SJCRH30 (cell line): ENCODE measurements at regions not wholly inside any gene's neighbourhood (a gene's known extent, or its start where the extent isn't known, plus 50 kb on each side); places are given as distances from the start of the nearest gene placed in this dataset.
"Not testable (repeated sequence)": the region's sequence is repeated elsewhere in the genome, so short reads cannot be mapped to it uniquely, and the experiment has no call there.

Experiments used
- DNase-seq, 2 experiments: peaks; one replicate each; pipeline ENCODE4 v3.0.0-alpha.2; 2015 to 2020
- H3K27ac ChIP-seq: fragments of 250-450 bp; sonication (Bioruptor Pico); 2 replicates; pipeline ENCODE4 v1.5.1; 2020; ENCODE audit warnings: mild to moderate bottlenecking, moderate library complexity
- H3K27me3 ChIP-seq: fragments of 250-450 bp; sonication (Bioruptor Pico); 2 replicates; pipeline ENCODE4 v1.5.1; 2020; ENCODE audit warnings: mild to moderate bottlenecking, moderate library complexity
- H3K36me3 ChIP-seq: fragments of 250-450 bp; sonication (Bioruptor Pico); 2 replicates; pipeline ENCODE4 v1.5.1; 2020; ENCODE audit warnings: mild to moderate bottlenecking, moderate library complexity
- H3K4me1 ChIP-seq: fragments of 250-450 bp; sonication (Bioruptor Pico); 2 replicates; pipeline ENCODE4 v1.5.1; 2020; ENCODE audit warnings: mild to moderate bottlenecking, moderate library complexity
- H3K4me3 ChIP-seq: fragments of 250-450 bp; sonication (Bioruptor Pico); 2 replicates; pipeline ENCODE4 v1.5.1; 2020; ENCODE audit warnings: mild to moderate bottlenecking, moderate library complexity
- H3K9me3 ChIP-seq: fragments of 250-450 bp; sonication (Bioruptor Pico); replicated peaks from 2 replicates; pipeline ENCODE4 v1.5.1; 2020; ENCODE audit warnings: mild to moderate bottlenecking, moderate library complexity

GRCh38 chr10:23493711-23494110 is 54.8 kb downstream of the OTUD1 start:
- Histone ChIP-seq H3K27me3 (no peaks in the 10 kb centered on the region), H3K9me3 (no peaks in the 10 kb centered on the region), H3K4me1 (no peaks in the 10 kb centered on the region), H3K36me3 (no peaks in the 10 kb centered on the region), H3K27ac (no peak overlapping the region), H3K4me3 (no peak overlapping the region)
- no peak for DNase-seq

DNA sequence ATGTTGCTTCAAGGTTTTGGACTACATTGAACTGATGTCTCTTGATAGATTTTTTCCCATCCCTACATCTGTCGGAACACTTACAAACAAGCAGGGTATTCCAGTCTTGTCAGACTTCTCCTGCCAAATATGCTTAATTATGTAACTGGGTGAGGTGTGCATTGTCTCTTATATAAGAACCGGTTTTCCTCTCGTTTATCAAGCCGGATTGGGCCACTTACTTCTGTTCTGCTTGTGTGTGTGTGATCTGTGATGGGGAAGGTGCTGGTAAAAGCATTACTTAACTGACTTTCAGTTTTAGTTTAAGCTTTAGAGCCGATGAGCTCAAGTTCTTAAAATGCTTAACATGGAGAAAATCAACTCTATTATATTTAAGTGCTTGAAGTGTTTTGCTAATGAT is 57.9 kb downstream of the OTUD1 start:
- Histone ChIP-seq H3K27ac (no peak overlapping the region), H3K36me3 (no peaks in the 10 kb centered on the region), H3K27me3 (no peaks in the 10 kb centered on the region), H3K9me3 (no peaks in the 10 kb centered on the region), H3K4me3 (no peak overlapping the region), H3K4me1 (0 out of 2 replicates have a peak, but pooled peaks cover 8% of the 10 kb centered on the region)
- no peak for DNase-seq

DNA sequence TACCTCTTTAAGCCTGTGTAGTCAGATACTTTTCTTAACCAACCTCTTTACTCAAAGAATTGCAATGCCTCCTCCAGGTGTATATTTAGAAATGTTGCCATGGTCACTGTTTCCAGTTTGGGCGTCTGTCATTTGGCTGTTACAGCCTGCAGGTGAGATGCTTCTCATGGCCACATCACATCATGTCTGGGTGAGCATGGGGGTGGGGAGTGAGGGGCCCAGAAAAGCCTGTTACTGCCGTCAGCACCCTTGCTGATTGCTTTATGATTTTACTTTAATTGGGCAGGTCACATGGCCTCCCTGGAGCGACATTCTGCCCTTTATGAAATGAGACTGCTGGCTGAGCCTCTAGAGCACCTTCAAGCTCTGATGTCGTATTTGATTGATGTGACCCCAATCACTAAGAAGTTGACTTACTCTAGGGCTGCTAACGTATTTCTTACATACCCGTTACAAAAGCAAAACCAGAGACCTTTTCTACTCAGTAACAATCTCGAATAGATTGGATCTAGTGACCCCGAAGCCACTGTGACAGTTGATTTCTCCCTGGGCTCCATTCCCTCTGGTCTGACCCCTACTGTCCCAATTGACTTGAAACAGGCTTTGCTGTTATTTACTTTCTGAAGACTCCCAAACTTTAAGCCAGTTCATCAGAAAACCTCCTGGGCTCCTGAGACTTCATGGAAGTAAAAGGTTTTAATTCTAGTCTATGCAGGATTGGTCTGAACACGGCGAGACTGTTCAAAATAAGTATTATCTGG is 60.7 kb downstream of the OTUD1 start:
- H3K27ac ChIP-seq = no peak overlapping the region
- no peaks in the 10 kb centered on the region for H3K9me3 ChIP-seq
- H3K4me1 ChIP-seq = 0 out of 2 replicates have a peak, but pooled peaks cover 8% of the 10 kb centered on the region
- peaks cover 3% of the 10 kb centered on the region; the same call in 1 of the 2 replicates for H3K27me3 ChIP-seq
- H3K36me3 ChIP-seq = no peaks in the 10 kb centered on the region
- no peak overlapping the region for H3K4me3 ChIP-seq
- DNase-seq = no peak

- DNase-seq = no peak
- Histone ChIP-seq H3K4me1 (no peaks in the 10 kb centered on the region), H3K27me3 (peaks cover 3% of the 10 kb centered on the region; the same call in 1 of the 2 replicates), H3K9me3 (peaks cover 7% of the 10 kb centered on the region; the same call in 1 of the 2 replicates), H3K27ac (no peak overlapping the region), H3K36me3 (no peaks in the 10 kb centered on the region; the same call in 1 of the 2 replicates), H3K4me3 (no peak overlapping the region)
Measured at GRCh38 chr10:23505797-23506465, 67.1 kb downstream of the OTUD1 start.

DNA sequence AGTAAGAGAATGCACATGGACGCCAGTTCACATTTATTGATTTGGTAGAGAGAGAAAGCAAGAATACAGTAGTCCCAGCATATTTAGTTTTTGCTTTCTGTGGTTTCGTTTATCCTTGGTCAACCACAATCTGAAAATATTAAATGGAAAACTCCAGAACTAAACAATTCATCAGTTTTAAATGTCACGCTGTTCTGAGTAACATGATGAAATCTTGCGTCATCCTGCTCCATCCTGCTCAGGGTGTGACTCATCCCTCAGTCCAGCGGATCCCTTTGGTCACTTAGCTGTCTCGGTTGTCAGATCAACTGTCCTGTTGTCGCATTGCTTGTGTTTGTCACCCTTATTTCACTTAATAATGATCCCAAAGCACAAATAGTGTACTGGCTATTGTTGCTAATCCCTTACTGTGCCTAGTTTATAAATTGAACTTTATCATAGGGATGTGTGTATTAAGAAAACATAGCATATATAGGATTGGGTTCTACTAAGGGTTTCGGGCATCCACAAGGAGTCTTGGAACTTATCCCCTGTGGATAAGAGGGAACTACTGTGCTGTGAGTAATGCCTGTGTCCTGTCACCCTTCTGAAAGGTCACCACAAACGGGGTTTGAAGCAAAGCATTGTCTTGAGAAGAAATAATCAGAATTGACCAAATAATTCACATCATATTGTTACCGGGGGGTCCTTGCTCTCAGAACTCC is 73.6 kb downstream of the OTUD1 start:
- DNase-seq = peak; percentile 22 to 54
- Histone ChIP-seq H3K36me3 (no peaks in the 10 kb centered on the region), H3K27me3 (no peaks in the 10 kb centered on the region), H3K27ac (no peak overlapping the region), H3K9me3 (0 out of 2 replicates have a peak, but pooled peaks cover 3% of the 10 kb centered on the region), H3K4me3 (no peak overlapping the region), H3K4me1 (peaks cover 3% of the 10 kb centered on the region)

GRCh38 chr10:23513621-23514020 is 74.7 kb downstream of the OTUD1 start:
- not testable (repeated sequence) for H3K4me3 ChIP-seq, H3K9me3 ChIP-seq, H3K27ac ChIP-seq, H3K27me3 ChIP-seq, H3K36me3 ChIP-seq, H3K4me1 ChIP-seq, DNase-seq

DNA sequence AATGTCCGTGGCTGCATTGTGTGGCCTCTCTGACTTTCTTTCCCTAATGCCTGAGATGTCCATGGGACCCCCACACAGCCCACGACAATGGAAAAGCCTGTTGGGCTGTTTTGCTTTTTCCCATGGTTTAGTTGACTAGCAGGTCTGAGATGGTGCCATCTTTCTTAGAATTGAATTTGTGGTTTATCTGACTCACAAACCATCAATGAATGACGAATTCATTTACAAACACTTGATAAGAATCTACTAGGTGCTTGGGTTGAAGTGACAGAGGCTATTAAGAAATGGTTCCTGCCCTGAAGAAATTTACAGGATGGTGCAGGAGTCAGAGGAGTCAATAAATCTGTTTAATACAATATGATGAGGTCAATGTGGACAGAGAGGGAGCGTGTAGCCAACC is 75.4 kb downstream of the OTUD1 start:
- 0 out of 2 replicates have a peak, but pooled peaks cover 3% of the 10 kb centered on the region for H3K9me3 ChIP-seq
- no peak overlapping the region for H3K4me3 ChIP-seq
- no peak for DNase-seq
- H3K27ac ChIP-seq = no peak overlapping the region
- no peaks in the 10 kb centered on the region for H3K36me3 ChIP-seq
- H3K27me3 ChIP-seq = no peaks in the 10 kb centered on the region
- H3K4me1 ChIP-seq = peaks cover 3% of the 10 kb centered on the region

DNA sequence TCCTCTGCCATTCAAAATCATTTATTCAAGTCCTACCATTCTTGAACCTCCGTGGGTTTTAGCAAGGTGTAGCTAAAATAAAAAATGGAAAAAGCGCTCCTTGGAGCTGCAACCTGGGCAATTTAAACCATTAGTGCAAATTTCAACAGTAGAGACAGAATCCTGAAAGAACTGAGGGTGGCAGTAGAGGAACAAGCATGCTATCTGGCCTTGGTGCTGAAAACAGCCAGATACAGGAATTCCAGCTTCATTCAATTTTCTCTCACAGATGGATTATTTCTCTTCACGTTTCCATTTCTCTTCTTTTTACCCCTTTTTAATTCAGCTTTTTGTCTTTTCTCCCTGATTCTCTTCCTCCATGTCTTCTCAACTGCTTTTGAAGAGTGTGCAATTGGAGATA is 77.7 kb downstream of the OTUD1 start:
- Histone ChIP-seq H3K27ac (no peak overlapping the region), H3K36me3 (no peaks in the 10 kb centered on the region), H3K4me3 (no peak overlapping the region), H3K9me3 (0 out of 2 replicates have a peak, but pooled peaks cover 3% of the 10 kb centered on the region), H3K4me1 (peaks cover 3% of the 10 kb centered on the region), H3K27me3 (no peaks in the 10 kb centered on the region)
- DNase-seq = peak in 1 of 2 experiments; percentile 62

- no peak for DNase-seq
- Histone ChIP-seq H3K27ac (no peak overlapping the region), H3K27me3 (no peaks in the 10 kb centered on the region), H3K4me3 (no peak overlapping the region), H3K4me1 (peaks cover 3% of the 10 kb centered on the region), H3K36me3 (no peaks in the 10 kb centered on the region), H3K9me3 (0 out of 2 replicates have a peak, but pooled peaks cover 1% of the 10 kb centered on the region)
Measured at GRCh38 chr10:23517155-23517554, 78.3 kb downstream of the OTUD1 start.

DNA sequence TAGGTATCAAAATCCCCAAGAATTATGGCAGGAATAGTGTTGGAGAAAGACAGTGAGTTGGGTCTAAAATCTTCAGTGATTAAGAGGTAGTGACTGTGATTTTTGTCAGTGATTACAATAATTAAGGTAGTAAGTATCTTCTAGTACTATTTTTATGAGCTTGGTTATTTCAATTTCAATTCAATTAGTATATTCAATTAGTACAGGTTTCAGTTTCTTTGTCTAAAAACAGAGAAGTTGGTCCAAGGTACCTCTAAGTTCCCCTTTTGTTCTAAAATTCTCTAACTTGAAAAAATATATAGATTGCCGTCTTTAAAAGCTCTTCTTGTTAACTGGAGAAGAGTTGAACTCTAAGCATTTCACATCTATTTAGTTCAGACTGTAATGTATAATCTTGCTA is 82.9 kb downstream of the OTUD1 start:
- Histone ChIP-seq H3K4me1 (no peaks in the 10 kb centered on the region), H3K27ac (no peak overlapping the region), H3K36me3 (no peaks in the 10 kb centered on the region), H3K27me3 (no peaks in the 10 kb centered on the region), H3K4me3 (no peak overlapping the region), H3K9me3 (no peaks in the 10 kb centered on the region)
- no peak for DNase-seq

DNA sequence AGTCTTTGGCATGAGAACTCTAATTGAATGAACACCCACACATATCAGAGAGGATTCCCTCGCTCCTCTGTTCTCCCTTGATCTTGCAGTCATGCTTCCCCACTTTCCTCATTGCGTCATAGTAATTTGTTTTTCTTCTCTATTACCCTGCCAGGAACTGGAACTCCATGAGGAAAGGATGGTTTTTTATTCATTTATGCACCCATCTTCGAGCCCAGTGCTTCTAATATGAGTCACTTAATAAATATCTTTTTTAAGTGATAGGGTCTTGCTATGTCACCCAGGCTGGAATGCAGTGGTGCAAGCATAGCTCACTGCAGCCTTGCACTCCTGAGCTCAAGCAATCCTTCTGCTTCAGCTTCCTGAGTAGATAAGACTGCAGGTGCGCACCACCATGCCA is 83.5 kb downstream of the OTUD1 start:
- Histone ChIP-seq H3K9me3 (no peaks in the 10 kb centered on the region), H3K4me1 (no peaks in the 10 kb centered on the region), H3K27ac (no peak overlapping the region), H3K4me3 (no peak overlapping the region), H3K36me3 (no peaks in the 10 kb centered on the region), H3K27me3 (no peaks in the 10 kb centered on the region)
- DNase-seq = no peak

- Histone ChIP-seq H3K27ac (no peak overlapping the region), H3K27me3 (no peaks in the 10 kb centered on the region), H3K9me3 (no peaks in the 10 kb centered on the region), H3K36me3 (no peaks in the 10 kb centered on the region), H3K4me3 (no peak overlapping the region), H3K4me1 (no peaks in the 10 kb centered on the region)
- DNase-seq = peak; percentile 10 to 35
Measured at GRCh38 chr10:23523251-23523650, 84.4 kb downstream of the OTUD1 start.

DNA sequence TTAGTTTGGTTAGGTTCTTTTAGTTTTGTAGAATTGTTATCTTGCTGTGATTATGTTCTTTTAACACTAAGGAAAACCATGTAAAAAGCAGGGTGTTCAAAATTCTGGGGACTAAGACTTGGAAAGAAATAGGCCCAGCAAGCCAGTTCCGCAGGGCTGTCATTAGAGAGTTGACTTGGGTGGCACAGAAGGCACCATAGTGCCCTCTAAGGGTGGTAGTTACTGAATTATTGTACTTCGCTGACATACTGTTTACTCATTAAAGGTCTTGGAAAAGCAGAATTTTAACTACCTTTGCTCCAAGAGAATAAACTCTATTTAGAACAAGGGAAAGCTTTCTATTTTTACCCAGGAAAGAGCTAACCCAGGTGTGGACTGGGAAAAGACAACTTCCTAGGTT is 86.5 kb downstream of the OTUD1 start:
- no peak overlapping the region for H3K27ac ChIP-seq
- no peak overlapping the region for H3K4me3 ChIP-seq
- H3K9me3 ChIP-seq = no peaks in the 10 kb centered on the region
- H3K4me1 ChIP-seq = 0 out of 2 replicates have a peak, but pooled peaks cover 2% of the 10 kb centered on the region
- no peaks in the 10 kb centered on the region for H3K36me3 ChIP-seq
- no peaks in the 10 kb centered on the region for H3K27me3 ChIP-seq
- DNase-seq = peak; percentile 14 to 66

DNA sequence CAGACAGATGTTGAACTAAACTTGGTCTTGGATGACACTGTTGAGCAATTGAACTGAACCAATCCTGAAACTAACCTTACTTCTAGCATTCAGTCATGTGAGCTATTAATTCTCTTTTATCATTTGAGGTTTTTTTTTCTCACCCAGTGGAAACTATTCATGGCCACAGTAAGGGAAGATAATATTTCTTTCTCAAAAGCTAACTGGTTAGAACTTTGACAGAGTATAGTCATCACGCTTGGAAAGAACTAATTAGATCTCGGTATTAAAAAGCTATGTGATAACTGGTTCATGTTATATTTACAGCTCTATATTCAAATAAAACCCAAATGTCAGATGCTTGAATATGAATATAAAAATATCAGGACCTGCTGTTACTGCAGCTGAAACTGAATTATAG is 89.5 kb downstream of the OTUD1 start:
- H3K9me3 ChIP-seq = no peaks in the 10 kb centered on the region
- DNase-seq = no peak
- H3K27ac ChIP-seq = no peak overlapping the region
- 0 out of 2 replicates have a peak, but pooled peaks cover 2% of the 10 kb centered on the region for H3K4me1 ChIP-seq
- H3K4me3 ChIP-seq = no peak overlapping the region
- no peaks in the 10 kb centered on the region for H3K27me3 ChIP-seq
- H3K36me3 ChIP-seq = no peaks in the 10 kb centered on the region

- Histone ChIP-seq H3K4me3 (no peak overlapping the region), H3K9me3 (no peaks in the 10 kb centered on the region), H3K27me3 (no peaks in the 10 kb centered on the region), H3K4me1 (0 out of 2 replicates have a peak, but pooled peaks cover 2% of the 10 kb centered on the region), H3K27ac (no peak overlapping the region), H3K36me3 (no peaks in the 10 kb centered on the region)
- DNase-seq = no peak
Measured at GRCh38 chr10:23529625-23530024, 90.8 kb downstream of the OTUD1 start.
